ENCODE measurements at regions not wholly inside any gene's neighbourhood (a gene's known extent, or its start where the extent isn't known, plus 50 kb on each side); places are given as distances from the start of the nearest gene placed in this dataset.

GRCh38 chr2:18959952-18960717 lies 370.8 kb upstream of the NT5C1B start:
- TF ChIP-seq, protein P1, sequence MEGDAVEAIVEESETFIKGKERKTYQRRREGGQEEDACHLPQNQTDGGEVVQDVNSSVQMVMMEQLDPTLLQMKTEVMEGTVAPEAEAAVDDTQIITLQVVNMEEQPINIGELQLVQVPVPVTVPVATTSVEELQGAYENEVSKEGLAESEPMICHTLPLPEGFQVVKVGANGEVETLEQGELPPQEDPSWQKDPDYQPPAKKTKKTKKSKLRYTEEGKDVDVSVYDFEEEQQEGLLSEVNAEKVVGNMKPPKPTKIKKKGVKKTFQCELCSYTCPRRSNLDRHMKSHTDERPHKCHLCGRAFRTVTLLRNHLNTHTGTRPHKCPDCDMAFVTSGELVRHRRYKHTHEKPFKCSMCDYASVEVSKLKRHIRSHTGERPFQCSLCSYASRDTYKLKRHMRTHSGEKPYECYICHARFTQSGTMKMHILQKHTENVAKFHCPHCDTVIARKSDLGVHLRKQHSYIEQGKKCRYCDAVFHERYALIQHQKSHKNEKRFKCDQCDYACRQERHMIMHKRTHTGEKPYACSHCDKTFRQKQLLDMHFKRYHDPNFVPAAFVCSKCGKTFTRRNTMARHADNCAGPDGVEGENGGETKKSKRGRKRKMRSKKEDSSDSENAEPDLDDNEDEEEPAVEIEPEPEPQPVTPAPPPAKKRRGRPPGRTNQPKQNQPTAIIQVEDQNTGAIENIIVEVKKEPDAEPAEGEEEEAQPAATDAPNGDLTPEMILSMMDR (IDR thresholded peaks at IDR 0.05): no peak
- no peak for TF ChIP-seq POLR2A (IDR thresholded peaks at IDR 0.05)

Data from thyroid gland (tissue), 4 donors.